GM12878 (cell line): ENCODE measurements at regions not wholly inside any gene's neighbourhood (a gene's known extent, or its start where the extent isn't known, plus 50 kb on each side); places are given as distances from the start of the nearest gene placed in this dataset.

ENCODE experiments used
- ATAC-seq: fragments of 200-7000 bp; cut with Tn5 transposase; 3 replicates; pipeline ENCODE4 v1.9.1; 2020; ENCODE audit warnings: mild to moderate bottlenecking, moderate library complexity
- BruUV-seq: library from RNA; stranded (reverse); fragments of 400-500 nt; replicated peaks from 2 replicates; lab custom pipeline; 2021; lab: Mats Ljungman, UMichigan
- CTCF ChIA-PET: fragments of 300-600 bp; sonication (Branson Sonifier 250); formaldehyde crosslinking; extraction: SDS; loops from one replicate; lab custom pipeline; 2021; ENCODE audit warnings: inconsistent platforms; lab: Yijun Ruan, JAX
- POLR2A ChIA-PET: fragments of 350-600 bp; formaldehyde crosslinking; extraction: SDS; loops from one replicate; lab custom pipeline; 2021; ENCODE audit warnings: inconsistent platforms; lab: Charles Lee
- RAD21 ChIA-PET: fragments of 300-600 bp; sonication (Branson Sonifier 250); formaldehyde crosslinking; loops from one replicate; lab custom pipeline; 2023; ENCODE audit warnings: antibody characterized with exemption; ENCODE audit not compliant: unreplicated experiment; lab: Charles Lee
- SMC1A ChIA-PET: fragments of 300-600 bp; sonication (Branson Sonifier 250); formaldehyde crosslinking; loops from one replicate; lab custom pipeline; 2023; ENCODE audit not compliant: unreplicated experiment, uncharacterized antibody; lab: Charles Lee
- DNase-seq: peaks from one replicate; pipeline ENCODE4 v3.0.0-alpha.2; 2011; ENCODE audit warnings: low read depth, low spot score
- FAIRE-seq: peaks from 3 replicates; lab custom pipeline; 2011; peaks lifted over from hg19 to GRCh38; lab: Jason Lieb, UNC
- H2AFZ ChIP-seq: 2 replicates; pipeline ENCODE4 v1.6.0; 2011; ENCODE audit warnings: low read depth, low read length, control low read depth; ENCODE audit not compliant: control insufficient read depth
- H3K27ac ChIP-seq: 2 replicates; pipeline ENCODE4 v1.5.1; 2011; ENCODE audit warnings: control low read depth; ENCODE audit not compliant: control insufficient read depth, insufficient read depth
- H3K27me3 ChIP-seq, 2 experiments: replicated peaks in 1 of 2; 2 replicates each; pipeline versions ENCODE4 v1.6.0 to v1.6.1; 2011; ENCODE audit warnings: low read length in 1 of 2; ENCODE audit not compliant: control insufficient read depth in 2 of 2, insufficient read depth in 2 of 2
- H3K36me3 ChIP-seq, 2 experiments: 2 replicates each; pipeline ENCODE4 v1.5.1; 2011; ENCODE audit warnings: low read length in 1 of 2; ENCODE audit not compliant: control insufficient read depth in 2 of 2, insufficient read depth in 2 of 2
- H3K4me1 ChIP-seq: 2 replicates; pipeline ENCODE4 v1.6.1; 2011; ENCODE audit warnings: mild to moderate bottlenecking, low read length, moderate library complexity, mixed read lengths; ENCODE audit not compliant: control insufficient read depth, insufficient read depth
- H3K4me2 ChIP-seq: 2 replicates; pipeline ENCODE4 v1.6.0; 2011; ENCODE audit warnings: control low read depth; ENCODE audit not compliant: control insufficient read depth, insufficient read depth
- H3K4me3 ChIP-seq: fragments of 200-600 bp; sonication (generic); 2 replicates; pipeline ENCODE4 v1.5.1; 2016
- H3K79me2 ChIP-seq: 2 replicates; pipeline ENCODE4 v1.6.0; 2011; ENCODE audit warnings: low read length; ENCODE audit not compliant: control insufficient read depth, insufficient read depth
- H3K9ac ChIP-seq: 2 replicates; pipeline ENCODE4 v1.8.0; 2011; ENCODE audit warnings: low read length, control low read depth, mixed read lengths; ENCODE audit not compliant: control insufficient read depth, insufficient read depth
- H3K9me3 ChIP-seq: replicated peaks from 3 replicates; pipeline ENCODE4 v1.5.1; 2011; ENCODE audit warnings: mild to moderate bottlenecking, low read length; ENCODE audit not compliant: control insufficient read depth, insufficient read depth
- H4K20me1 ChIP-seq: 2 replicates; pipeline ENCODE4 v1.6.0; 2011; ENCODE audit not compliant: control insufficient read depth, insufficient read depth
- FOXK2 ChIP-seq: fragments of 450-650 bp; IDR thresholded peaks from 2 replicates; pipeline ENCODE4 v1.6.1; 2017; ENCODE audit warnings: mild to moderate bottlenecking, moderate library complexity
- FOXM1 ChIP-seq: IDR thresholded peaks from 2 replicates; pipeline ENCODE4 v1.6.1; 2012; ENCODE audit warnings: low read depth, mild to moderate bottlenecking, inconsistent platforms, low read length, moderate library complexity
- HDAC6 ChIP-seq: fragments of 200-600 bp; sonication (generic); IDR thresholded peaks from one replicate; pipeline ENCODE4 v1.8.0; 2017; ENCODE audit warnings: antibody characterized with exemption; ENCODE audit not compliant: unreplicated experiment
- KDM1A ChIP-seq: fragments of 200-600 bp; sonication (generic); IDR thresholded peaks from 2 replicates; pipeline ENCODE4 v1.6.1; 2016; ENCODE audit warnings: borderline replicate concordance
- MEF2B ChIP-seq: fragments of 450-650 bp; IDR thresholded peaks from 2 replicates; pipeline ENCODE4 v1.6.1; 2018; ENCODE audit warnings: mild to moderate bottlenecking, moderate library complexity; ENCODE audit not compliant: partially characterized antibody, poor library complexity, severe bottlenecking
- MTA3 ChIP-seq: IDR thresholded peaks from 2 replicates; pipeline ENCODE4 v1.6.1; 2012; ENCODE audit warnings: low read length, inconsistent platforms, borderline replicate concordance
- POLR2A ChIP-seq: IDR thresholded peaks from 2 replicates; pipeline ENCODE4 v1.6.1; 2011; ENCODE audit warnings: low read depth, mild to moderate bottlenecking, low read length
- RB1 ChIP-seq: fragments of 450-650 bp; formaldehyde crosslinking; IDR thresholded peaks from 2 replicates; pipeline ENCODE4 v1.6.1; 2017; ENCODE audit warnings: mild to moderate bottlenecking, borderline replicate concordance
- SP1 ChIP-seq: IDR thresholded peaks from one replicate; pipeline ENCODE4 v1.6.1; 2011; ENCODE audit warnings: low read depth, low read length
- WGBS: methylation state at CpG from one replicate; pipeline ENCODE4 v1.1.6; 2016; ENCODE audit warnings: low lambda C conversion rate; ENCODE audit not compliant: insufficient replicate concordance, insufficient coverage; ENCODE audit errors: missing lambda C conversion rate; 5-methylcytosine and 5-hydroxymethylcytosine counted together
- in situ Hi-C: fragments of 300-500 bp; cut with MboI; formaldehyde crosslinking; loops from 9 replicates; pipeline ENCODE4 v1.14.3; 2018; ENCODE audit warnings: mixed read lengths
- intact Hi-C: fragments of 100-400 bp; cut with micrococcal nuclease; formaldehyde crosslinking; loops from one replicate; pipeline ENCODE4 v1.14.2; 2022; ENCODE audit not compliant: unreplicated experiment
- TF ChIP-seq, protein P1 (sequence below): fragments of 450-650 bp; IDR thresholded peaks from 2 replicates; pipeline ENCODE4 v1.6.1; 2017; ENCODE audit warnings: borderline replicate concordance
- TF ChIP-seq, protein P2 (sequence below): IDR thresholded peaks from 2 replicates; pipeline ENCODE4 v1.6.1; 2012; ENCODE audit warnings: low read depth, low read length, improper control_type of control experiment
- TF ChIP-seq, protein P3 (sequence below): fragments of 450-650 bp; IDR thresholded peaks from 2 replicates; pipeline ENCODE4 v1.6.1; 2017; ENCODE audit warnings: mild to moderate bottlenecking, moderate library complexity
- TF ChIP-seq, protein P4 (sequence below): fragments of 450-650 bp; IDR thresholded peaks from 2 replicates; pipeline ENCODE4 v1.6.1; 2017; ENCODE audit warnings: mild to moderate bottlenecking, low read depth, inconsistent platforms; ENCODE audit not compliant: poor library complexity, severe bottlenecking
- TF ChIP-seq, protein P5 (sequence below): IDR thresholded peaks from 2 replicates; pipeline ENCODE4 v1.6.1; 2011; ENCODE audit warnings: low read depth, mild to moderate bottlenecking, low read length, moderate library complexity, borderline replicate concordance; ENCODE audit errors: extremely low read depth

DNA sequence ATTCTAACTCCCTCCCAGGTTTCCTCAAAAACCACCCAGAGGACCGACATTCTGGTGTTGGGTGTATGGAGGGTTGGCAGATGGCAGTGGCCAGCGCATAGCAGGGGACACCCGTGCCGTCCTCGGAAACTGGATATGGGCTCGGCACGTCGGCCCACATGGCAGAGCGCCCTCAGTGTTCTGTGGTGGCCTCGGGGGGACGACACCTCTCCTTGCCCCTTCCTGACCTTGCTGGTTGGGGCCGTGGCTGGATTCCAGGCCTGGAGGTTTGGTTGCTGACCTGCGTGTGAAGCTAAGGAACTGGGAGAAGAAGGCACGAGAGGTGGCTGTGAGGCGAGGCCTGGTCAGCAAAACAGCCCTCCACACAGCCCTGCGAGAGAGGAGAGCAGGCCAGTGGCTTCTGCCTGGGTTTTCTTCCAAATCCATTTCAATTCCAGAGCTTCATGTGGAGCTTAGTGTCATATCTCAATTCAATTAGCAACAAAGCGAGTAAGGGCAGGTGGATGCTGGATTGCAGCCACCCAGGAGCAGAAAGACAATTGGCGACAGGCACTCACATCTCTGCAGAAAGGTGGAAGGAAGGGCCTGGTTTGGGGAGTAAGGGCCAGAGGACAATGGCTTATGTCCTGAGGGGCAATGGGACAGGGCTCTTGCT, 478.4 kb downstream of the BRD1 start:
- intact Hi-C loops (no loop called here), in situ Hi-C loops (loop anchor here (25.0 kb wide), 1 partner anchor 688 kb away; no protein-coding TSS in a partner anchor)
- no peak for FAIRE-seq
- H2AFZ ChIP-seq, result no peak overlapping the region
- no peaks in the 10 kb centered on the region for H3K36me3 ChIP-seq
- H3K4me3 ChIP-seq, result no peak overlapping the region
- BruUV-seq, result no TSS peak
- no peak overlapping the region for H3K4me2 ChIP-seq
- no peaks in the 10 kb centered on the region; the same call in 2 of the 3 replicates for H3K9me3 ChIP-seq
- no peak for ATAC-seq
- WGBS, result 31% methylated on average over 17 of the region's 18 CpGs
- ChIA-PET SMC1A (no interaction called here), RAD21 (no interaction called here), POLR2A (no interaction called here), CTCF (no interaction called here)
- no peak overlapping the region for H3K9ac ChIP-seq
- no peaks in the 10 kb centered on the region; a peak in 2 of 4 replicates for H3K27me3 ChIP-seq
- DNase-seq, result no peak
- H3K79me2 ChIP-seq, result no peaks in the 10 kb centered on the region
- no peak overlapping the region for H3K27ac ChIP-seq
- H4K20me1 ChIP-seq, result no peaks in the 10 kb centered on the region
- no peaks in the 10 kb centered on the region for H3K4me1 ChIP-seq
- TF ChIP-seq HDAC6 (no peak), FOXM1 (no peak), MEF2B (no peak), RB1 (no peak), POLR2A (no peak), FOXK2 (no peak), KDM1A (no peak), MTA3 (no peak), SP1 (no peak)
- TF ChIP-seq, protein P1, sequence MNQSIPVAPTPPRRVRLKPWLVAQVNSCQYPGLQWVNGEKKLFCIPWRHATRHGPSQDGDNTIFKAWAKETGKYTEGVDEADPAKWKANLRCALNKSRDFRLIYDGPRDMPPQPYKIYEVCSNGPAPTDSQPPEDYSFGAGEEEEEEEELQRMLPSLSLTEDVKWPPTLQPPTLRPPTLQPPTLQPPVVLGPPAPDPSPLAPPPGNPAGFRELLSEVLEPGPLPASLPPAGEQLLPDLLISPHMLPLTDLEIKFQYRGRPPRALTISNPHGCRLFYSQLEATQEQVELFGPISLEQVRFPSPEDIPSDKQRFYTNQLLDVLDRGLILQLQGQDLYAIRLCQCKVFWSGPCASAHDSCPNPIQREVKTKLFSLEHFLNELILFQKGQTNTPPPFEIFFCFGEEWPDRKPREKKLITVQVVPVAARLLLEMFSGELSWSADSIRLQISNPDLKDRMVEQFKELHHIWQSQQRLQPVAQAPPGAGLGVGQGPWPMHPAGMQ, result no peak
- TF ChIP-seq, protein P2, sequence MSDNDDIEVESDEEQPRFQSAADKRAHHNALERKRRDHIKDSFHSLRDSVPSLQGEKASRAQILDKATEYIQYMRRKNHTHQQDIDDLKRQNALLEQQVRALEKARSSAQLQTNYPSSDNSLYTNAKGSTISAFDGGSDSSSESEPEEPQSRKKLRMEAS, result no peak
- TF ChIP-seq, protein P3, sequence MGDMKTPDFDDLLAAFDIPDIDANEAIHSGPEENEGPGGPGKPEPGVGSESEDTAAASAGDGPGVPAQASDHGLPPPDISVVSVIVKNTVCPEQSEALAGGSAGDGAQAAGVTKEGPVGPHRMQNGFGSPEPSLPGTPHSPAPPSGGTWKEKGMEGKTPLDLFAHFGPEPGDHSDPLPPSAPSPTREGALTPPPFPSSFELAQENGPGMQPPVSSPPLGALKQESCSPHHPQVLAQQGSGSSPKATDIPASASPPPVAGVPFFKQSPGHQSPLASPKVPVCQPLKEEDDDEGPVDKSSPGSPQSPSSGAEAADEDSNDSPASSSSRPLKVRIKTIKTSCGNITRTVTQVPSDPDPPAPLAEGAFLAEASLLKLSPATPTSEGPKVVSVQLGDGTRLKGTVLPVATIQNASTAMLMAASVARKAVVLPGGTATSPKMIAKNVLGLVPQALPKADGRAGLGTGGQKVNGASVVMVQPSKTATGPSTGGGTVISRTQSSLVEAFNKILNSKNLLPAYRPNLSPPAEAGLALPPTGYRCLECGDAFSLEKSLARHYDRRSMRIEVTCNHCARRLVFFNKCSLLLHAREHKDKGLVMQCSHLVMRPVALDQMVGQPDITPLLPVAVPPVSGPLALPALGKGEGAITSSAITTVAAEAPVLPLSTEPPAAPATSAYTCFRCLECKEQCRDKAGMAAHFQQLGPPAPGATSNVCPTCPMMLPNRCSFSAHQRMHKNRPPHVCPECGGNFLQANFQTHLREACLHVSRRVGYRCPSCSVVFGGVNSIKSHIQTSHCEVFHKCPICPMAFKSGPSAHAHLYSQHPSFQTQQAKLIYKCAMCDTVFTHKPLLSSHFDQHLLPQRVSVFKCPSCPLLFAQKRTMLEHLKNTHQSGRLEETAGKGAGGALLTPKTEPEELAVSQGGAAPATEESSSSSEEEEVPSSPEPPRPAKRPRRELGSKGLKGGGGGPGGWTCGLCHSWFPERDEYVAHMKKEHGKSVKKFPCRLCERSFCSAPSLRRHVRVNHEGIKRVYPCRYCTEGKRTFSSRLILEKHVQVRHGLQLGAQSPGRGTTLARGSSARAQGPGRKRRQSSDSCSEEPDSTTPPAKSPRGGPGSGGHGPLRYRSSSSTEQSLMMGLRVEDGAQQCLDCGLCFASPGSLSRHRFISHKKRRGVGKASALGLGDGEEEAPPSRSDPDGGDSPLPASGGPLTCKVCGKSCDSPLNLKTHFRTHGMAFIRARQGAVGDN, result no peak
- TF ChIP-seq, protein P4, sequence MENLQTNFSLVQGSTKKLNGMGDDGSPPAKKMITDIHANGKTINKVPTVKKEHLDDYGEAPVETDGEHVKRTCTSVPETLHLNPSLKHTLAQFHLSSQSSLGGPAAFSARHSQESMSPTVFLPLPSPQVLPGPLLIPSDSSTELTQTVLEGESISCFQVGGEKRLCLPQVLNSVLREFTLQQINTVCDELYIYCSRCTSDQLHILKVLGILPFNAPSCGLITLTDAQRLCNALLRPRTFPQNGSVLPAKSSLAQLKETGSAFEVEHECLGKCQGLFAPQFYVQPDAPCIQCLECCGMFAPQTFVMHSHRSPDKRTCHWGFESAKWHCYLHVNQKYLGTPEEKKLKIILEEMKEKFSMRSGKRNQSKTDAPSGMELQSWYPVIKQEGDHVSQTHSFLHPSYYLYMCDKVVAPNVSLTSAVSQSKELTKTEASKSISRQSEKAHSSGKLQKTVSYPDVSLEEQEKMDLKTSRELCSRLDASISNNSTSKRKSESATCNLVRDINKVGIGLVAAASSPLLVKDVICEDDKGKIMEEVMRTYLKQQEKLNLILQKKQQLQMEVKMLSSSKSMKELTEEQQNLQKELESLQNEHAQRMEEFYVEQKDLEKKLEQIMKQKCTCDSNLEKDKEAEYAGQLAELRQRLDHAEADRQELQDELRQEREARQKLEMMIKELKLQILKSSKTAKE, result no peak
- TF ChIP-seq, protein P5, sequence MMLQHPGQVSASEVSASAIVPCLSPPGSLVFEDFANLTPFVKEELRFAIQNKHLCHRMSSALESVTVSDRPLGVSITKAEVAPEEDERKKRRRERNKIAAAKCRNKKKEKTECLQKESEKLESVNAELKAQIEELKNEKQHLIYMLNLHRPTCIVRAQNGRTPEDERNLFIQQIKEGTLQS, result no peak
